ENCODE measurements at regions not wholly inside any gene's neighbourhood (a gene's known extent, or its start where the extent isn't known, plus 50 kb on each side); places are given as distances from the start of the nearest gene placed in this dataset.

DNA sequence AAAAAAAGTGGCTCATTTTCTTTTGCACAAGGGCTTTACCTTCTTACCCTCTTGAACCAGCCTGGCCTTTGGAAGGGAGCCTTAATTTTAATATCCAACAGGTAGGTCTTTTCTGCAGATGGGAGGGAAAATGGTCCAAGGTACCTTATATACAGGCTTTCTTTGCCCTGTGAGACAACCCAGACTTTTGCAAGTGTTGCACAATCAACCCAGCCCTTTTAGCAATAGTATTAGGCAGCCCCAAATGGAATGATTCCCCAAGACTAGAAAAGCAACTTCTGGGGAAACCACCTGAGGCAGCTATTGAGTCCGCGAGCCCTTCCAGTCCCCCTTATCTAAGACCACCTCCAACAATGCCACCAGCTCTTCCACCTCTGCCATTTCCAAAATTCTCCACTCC, 1138.3 kb downstream of the XPNPEP1 start:
- DNase-seq = no peak

DNA sequence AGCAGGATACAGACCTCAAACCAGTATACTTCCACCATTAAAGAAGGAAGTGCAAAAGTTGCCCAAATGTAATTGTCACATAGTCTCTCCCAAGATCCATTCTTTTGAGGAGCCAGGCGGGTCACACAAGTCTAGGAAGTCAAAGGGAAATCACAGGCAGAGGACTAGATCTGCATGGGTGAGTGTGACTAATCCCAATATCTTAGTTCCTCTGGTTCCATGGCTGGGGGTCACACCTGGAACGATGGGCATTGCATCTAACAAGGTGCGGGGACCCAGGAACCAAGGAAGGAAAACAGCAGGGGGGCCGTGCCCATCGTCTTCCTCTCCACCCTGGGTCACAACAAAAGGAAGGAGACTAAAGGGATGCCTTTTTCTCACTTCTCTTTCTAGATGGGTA, 1138.8 kb downstream of the XPNPEP1 start:
- DNase-seq = no peak

DNA sequence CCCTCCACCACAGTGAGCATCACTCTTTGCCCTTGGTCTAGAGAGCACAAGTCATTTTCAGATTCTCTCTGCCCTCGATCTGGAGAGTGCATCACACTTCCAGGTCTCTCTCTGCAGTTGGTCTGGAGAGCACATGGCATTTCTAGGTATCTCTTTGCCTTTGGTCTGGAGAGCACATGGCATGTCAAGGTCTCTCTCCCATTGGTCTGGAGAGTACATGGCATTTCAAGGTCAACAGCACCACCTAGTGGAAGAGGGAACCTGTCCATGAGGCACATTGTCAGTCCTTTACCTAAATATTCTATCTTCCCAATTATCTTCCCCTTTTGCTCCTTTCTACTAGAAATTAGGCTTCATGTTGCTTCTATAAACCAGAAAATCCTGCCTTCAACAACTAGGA, 1139.4 kb downstream of the XPNPEP1 start:
- DNase-seq = peak in 1 of 2 donors; percentile 2

DNA sequence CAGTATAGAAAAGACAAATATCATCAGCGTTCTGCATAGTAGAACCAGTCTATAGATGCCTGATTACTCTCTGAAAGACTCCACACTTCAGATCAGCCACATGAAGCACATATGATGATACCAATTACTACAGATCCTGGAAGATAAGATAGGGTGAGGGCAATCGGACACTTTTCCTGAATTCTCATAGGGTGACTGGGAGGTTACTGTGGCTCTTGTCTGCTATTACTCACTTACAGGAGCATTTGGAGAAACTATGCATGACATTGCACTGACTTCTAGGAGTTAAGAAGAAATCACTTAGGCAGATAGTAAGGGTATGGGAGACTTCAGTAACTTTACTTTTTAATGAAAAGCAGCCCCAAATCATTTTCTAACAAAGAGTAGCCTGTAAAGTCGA, 1140.9 kb downstream of the XPNPEP1 start:
- DNase-seq = no peak

DNA sequence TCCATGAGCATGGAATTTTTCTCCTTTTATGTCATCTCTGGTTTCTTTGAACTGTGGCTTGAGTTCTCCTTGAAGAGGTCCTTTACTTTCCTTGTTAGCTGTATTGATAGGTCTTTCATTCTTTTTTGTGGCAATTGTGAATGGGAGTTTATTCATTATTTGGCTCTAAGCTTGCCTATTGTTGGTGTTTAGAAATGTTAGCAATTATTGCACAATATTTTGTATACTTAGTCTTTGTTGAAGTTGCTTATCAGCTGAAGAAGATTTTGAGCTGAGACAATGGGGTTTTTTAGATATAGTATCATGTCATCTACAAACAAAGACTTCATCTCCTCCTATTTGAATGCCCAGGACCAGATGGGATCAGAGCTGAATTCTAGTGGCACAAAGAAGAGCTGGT, 1143.8 kb downstream of the XPNPEP1 start:
- DNase-seq = no peak

DNA sequence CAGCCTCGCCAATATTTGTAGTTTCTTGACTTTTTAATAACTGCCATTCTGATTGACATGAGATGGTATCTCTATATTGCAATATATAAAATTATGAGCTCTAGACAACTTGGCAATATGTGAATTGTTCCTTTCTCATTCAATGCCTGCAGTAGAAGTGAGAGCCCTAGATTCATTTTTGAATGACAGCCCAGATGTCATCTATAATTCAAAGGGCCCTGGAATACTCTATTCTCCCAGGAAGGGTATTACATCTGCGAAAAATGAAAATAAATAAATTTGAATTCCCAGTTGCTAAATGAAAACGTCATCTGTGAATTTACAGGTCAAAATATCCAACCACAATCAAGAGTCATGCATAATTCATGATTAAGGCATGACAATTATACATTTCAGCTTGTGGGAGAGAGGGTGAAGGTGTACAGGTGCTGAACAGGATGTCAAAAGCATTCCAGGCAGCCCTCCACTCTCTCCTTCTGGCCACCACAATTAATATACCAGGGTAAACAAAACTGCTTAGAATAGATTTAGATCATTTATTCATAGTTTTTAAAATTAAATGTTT, 1147.3 kb downstream of the XPNPEP1 start:
- no peak for DNase-seq

DNA sequence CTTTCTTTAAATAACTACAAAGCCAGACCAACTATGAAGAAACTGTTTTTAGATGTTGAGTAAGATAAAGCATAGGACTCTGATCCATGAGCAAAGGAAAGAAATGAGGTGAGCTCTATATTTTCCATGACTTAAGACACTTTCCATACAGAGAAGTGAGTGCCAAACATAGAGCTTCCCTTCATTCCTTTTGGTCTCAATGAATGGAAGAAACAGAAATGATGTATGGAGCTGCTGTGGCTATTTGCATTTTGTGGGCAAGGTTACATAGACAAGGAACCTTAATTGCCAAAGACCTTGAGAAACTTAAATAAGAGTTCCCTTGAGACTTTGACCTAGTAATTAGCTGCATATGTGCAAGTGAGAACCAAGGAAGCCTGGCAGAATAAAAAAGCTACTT, 1152.2 kb downstream of the XPNPEP1 start:
- no peak for DNase-seq

DNA sequence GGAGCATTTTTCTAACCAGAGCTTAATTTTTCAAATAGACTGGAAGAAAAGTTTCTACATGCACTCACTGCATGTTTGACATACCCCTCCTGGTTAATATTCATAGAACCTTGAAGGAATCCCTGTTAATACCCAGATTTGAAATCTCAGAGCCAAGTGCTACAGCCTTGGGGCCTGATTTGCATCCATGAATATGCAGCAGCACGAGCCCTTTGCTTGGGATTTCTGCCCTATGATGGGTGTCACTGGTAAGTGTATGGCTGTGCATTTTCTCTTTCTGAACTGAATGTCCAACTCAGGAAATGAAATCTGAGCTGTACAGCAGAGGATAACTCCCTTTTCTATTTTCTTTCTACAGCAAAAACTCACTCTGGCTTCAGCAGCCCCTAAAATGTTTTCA, 1157.5 kb downstream of the XPNPEP1 start:
- DNase-seq = no peak

DNA sequence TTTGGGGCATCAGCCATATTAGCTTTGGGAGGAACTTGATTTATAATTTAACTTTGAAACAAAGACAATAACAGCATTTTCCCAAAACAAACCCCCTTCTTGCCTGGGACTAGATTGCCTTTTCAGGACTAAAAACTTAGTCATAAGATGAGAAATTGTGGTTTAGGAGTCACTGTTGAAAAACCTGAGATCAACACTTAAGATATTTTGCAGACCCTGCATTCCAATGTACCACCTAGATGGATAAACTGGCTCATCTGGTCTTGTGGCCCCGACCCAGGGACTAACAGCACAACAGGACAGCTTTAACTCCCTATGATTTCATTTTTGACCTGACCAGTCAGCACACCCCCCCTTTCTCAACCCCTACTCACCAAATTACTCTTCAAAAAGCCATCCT, 1165.4 kb downstream of the XPNPEP1 start:
- no peak for DNase-seq

DNA sequence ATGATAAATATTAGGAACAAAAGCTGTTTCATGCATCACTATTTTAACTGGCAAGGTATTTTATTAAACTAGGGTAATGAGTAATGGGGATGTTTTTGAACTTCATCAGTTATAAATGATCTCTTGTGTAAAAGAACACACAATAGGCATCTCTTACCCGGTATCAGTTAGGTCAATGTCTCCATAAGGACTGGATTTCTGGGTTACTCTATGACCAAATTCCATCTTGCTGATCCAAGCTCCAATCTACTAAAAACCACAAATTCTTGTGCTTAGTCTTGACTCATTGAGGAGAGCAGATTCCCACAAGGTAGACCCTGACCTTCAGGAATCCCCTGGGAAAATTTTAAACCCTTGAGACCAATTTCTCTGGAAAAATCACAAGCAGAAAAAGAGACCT, 1167.7 kb downstream of the XPNPEP1 start:
- no peak for DNase-seq

DNA sequence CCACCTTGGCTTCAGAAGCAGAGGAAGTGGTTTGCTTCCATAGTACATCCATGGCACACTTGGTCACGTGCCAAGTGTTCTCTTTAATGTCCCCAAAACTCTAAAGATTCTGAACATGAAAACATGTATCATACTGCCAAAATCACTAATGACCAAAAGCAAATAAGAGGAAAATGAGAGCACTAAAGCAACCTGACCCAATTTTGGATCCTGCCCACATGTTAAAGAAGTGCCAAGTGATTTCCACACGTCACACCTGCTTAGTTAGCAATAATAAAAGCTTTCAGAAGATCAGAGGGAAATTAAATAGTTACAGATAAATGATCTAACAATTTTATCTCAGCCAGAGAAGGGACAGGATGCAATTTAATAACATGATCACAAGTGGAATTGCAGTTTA, 1170.0 kb downstream of the XPNPEP1 start:
- DNase-seq = peak; percentile 13 to 64

DNA sequence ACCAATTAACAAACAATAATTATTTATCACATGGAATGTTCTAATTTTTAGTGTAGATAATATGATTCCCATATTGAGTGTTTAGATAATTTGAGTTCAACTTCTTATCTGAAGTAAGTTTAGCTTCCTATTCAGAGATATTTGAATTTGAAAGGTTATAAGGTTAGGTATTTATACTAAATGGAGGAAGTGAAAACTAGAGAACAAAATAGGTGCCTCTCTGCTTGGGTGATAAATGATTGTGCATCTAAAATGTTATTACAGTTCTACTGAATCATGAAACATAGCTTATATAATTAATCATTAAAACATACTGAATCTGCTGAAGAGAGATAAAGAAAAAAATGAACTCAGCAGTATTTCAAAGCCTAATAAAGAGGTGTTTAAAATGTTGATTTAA, 1174.3 kb downstream of the XPNPEP1 start:
- DNase-seq = no peak

DNA sequence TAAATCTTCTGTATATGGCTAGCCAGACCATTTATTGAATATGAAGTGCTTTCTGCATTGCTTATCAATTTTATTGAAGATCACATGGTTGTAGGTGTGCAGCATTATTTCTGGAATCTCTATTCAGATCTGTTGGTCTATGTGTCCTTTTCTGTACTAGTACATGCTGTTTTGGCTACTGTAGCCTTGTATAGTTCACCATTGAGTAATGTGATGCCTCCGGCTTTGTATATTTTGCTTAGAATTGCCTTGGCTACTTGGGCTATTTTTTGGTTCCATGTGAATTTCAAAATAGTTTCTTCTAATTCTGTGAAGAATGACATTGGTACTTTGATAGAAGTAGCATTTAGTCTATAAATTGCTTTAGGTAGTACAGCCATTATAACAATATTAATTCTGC, 1187.2 kb downstream of the XPNPEP1 start:
- no peak for DNase-seq

DNA sequence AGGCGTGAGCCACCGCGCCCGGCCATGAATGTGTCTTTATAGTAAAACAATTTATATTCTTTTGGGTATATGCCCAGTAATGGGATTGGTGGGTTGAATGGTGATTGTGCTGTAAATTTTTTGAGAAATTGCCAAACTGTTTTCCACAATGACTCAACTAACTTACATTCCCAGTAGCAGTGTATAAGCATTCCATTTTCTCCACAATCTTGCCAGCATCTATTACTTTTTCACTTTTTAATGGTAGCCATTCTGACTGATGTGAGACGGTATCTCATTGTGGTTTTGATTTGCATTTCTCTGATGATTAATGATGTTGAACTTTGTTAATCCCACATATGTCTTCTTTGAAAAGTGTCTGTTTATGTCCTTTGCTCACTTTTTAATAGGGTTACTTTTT, 1187.9 kb downstream of the XPNPEP1 start:
- DNase-seq = no peak

DNA sequence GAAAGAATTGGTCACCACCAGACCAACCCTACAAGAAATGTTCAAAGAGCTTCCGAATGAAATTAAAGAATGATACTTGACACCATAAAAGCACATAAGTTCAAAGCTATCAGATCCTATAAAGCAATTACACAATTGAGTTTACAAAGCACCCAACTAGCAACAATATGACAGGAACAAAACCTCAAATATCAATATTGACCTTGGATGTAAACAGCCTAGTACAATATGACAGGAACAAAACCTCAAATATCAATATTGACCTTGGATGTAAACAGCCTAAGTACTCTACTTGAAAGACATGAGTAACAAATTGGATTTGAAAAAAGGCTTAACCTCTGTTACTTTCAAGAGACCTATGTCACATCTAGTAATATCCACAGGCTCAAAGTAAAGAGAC, 1201.4 kb downstream of the XPNPEP1 start:
- DNase-seq = no peak

DNA sequence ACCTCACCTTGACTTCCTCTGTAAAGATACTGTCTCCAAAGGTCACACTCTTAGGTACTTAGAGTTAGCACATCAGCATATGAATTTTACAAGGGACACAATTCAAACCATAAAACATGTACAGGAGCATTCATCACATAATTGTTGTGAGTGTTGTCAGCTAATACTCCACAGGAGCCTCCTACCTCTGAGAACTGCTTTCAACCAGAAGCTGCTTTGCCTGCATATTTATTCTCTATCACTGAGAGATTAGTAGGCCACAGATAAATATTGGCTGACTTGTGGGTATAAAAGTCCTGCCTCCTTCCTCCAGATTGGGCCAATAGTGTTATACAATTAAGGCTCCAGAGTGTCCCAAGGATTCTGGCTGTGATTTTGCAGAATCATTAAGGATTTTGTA, 1207.0 kb downstream of the XPNPEP1 start:
- DNase-seq = no peak

DNA sequence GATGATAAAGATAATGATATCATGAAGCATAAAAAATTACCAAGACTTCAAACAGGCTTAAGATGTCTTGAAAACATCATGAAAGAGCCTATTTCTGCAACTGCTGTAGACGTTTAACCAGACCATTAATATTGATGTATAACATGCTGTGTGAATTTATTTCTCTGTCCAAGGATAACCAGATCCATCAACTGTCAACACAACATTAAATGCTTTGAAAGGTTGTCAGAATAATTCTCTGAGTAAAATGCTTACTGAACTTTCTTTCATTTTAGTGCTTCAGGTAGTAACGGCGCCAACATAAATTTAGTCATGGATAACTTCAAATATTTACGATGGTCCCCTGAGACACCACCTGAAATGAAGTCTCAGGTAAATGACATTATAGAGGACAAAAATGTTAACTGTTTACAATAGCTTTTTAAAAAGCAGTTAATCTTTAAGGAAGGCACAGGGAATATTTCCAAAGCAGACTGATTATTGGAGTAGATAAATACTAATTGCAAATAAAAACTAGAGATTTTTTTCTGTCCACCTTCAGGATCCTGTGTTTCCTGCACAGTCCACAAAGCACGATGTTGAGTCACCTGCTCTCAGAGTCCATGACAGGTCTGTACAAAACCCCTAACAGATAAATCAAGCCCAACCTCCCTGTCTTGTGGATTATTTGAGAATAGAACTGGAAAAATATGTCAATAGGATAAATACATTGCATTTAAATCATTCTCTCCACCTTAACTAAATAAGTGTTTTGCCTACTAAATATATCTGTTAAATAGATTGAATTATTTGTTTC, 1213.2 kb downstream of the XPNPEP1 start:
- no peak for DNase-seq

DNA sequence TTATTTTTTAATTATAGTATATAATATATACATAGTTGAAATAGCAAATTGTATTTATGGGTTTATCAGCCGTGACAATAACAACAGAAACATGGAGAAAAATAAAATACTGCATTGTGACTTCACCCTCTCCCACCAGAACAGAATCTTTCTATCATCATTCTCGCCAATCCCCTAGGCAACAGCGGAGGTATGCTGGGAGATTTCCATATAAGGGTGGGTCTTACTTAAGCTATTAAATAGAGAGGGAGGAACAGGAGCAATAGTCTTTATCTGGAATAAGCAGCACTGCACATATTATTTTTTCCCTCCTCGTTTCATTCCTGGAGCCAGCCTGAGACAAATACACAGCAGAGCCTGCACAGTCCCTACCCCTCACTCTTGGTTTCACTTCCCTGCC, 1214.9 kb downstream of the XPNPEP1 start:
- DNase-seq = no peak

DNA sequence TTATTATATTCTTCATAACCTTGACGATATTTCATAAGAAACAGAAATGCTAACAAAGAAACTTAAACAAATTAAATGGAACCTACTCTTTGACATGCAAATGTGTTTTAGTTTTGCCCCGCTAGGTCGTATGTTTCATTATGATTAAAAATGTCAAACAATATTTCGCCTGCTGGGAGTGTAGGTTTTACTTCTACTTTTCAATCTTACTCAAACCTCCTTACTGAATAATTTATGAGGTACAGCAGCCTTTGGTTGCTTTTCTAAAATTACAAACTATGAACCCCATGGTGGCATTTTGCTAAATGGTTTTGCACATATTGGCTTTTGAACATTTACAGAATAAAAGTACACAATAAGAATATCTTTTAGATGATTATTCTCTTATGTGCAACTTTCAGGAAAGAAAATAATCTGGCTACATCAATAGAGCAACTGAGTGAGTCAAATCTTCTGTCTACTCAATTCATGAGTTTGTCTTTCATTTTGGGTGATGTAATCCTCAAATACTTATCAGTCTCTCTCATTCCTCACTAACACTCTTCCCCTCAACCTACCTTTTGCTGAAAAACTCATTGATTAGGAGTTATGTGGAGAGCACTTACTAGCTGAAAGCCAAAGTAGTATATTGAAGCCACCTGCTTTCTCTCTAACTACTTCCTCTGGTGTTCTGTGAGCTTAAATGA, 1226.4 kb downstream of the XPNPEP1 start:
- no peak for DNase-seq

DNA sequence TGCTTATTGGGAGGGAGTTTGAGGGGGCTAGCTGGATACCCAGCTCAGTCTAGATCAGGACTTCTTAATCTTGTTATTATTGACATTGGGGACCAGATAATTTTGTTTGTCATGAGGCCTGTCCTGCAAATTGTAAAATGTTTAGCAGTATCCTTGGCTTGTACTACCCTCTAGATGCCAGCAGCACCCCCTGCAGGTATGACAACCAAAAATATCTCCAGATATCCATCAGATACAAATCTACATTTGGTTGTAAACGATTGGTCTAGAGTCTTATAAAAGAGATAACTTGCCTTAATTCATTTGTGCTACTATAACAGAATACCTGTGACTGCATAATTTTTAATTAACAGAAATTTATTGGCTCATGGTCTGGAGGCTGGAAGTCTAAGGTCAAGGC, 1232.2 kb downstream of the XPNPEP1 start:
- no peak for DNase-seq

DNA sequence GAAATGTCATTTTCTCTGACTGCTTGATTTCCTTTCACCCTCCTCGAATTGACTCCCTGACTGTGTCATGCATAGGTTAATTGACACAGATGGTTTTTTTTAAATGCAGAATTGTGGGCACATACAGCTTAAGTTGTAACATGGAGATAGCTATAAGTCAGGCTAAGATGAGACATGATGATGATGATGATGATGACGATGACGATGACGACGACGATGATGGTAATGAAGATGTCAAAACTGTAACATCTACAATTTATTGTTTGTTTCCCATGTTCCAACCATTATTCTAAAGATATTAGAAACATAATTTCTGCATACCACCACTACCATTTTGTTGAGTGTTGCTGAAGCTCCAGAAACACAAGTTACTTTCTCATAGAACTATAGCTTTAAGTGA, 1232.8 kb downstream of the XPNPEP1 start:
- no peak for DNase-seq

DNA sequence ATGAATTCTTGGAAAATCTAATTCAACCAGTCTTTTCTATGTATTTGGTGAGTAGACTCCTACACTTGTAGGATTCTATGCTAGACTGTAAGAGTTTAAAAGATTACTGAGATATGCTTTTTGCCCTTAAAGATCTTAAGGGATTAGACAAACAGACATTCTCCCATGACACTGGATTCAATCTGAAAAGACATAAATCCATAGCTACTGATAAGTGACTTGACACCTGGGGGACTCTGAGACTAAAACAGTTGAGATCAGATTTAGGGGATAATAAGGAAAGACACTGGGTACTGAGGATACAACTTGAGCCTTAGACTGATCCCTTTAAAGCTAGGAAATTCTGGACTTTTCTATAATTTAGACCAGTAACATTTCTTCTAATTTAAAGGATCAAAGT, 1233.4 kb downstream of the XPNPEP1 start:
- DNase-seq = no peak

DNA sequence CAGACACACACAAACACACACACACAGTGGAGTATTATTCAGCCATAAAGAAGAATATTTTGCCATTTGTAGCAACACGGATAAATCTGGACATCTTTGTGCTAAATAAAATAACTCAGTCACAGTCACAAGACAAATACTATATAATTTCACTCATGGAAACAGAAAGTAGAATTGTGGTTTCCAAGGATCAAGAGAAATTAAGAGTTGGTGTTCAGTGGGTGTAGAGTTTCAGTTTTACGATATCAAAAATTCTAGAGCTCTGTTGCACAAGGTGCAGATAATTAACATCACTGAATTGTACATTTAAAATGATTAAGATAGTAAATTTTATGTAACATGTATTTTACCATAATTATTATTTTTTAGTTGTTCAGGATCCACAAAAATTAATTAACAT, 1235.0 kb downstream of the XPNPEP1 start:
- DNase-seq = no peak
